Ishikawa (cell line): ENCODE measurements at regions not wholly inside any gene's neighbourhood (a gene's known extent, or its start where the extent isn't known, plus 50 kb on each side); places are given as distances from the start of the nearest gene placed in this dataset.

Experiments
- CEBPB ChIP-seq: IDR thresholded peaks from 2 replicates; pipeline ENCODE4 v1.6.1; 2012
- CREB1 ChIP-seq: IDR thresholded peaks from 2 replicates; pipeline ENCODE4 v1.6.1; 2012; ENCODE audit warnings: low read depth
- EGR1 ChIP-seq: IDR thresholded peaks from 2 replicates; pipeline ENCODE4 v1.6.1; 2012
- EP300 ChIP-seq: IDR thresholded peaks from 2 replicates; pipeline ENCODE4 v1.6.1; 2012; ENCODE audit warnings: borderline replicate concordance
- FOXM1 ChIP-seq: IDR thresholded peaks from 2 replicates; pipeline ENCODE4 v1.6.1; 2012; ENCODE audit warnings: low read depth, borderline replicate concordance
- NFIC ChIP-seq: IDR thresholded peaks from 2 replicates; pipeline ENCODE4 v1.6.1; 2012
- RAD21 ChIP-seq: IDR thresholded peaks from 2 replicates; pipeline ENCODE4 v1.6.1; 2012; ENCODE audit warnings: low read depth
- TAF1 ChIP-seq: IDR thresholded peaks from 2 replicates; pipeline ENCODE4 v1.6.1; 2012; ENCODE audit warnings: low read depth, mild to moderate bottlenecking
- TCF12 ChIP-seq: IDR thresholded peaks from 2 replicates; pipeline ENCODE4 v1.6.1; 2012; ENCODE audit warnings: low read depth
- TEAD4 ChIP-seq: IDR thresholded peaks from 2 replicates; pipeline ENCODE4 v1.6.1; 2012
- YY1 ChIP-seq: IDR thresholded peaks from 2 replicates; pipeline ENCODE4 v1.6.1; 2012; ENCODE audit warnings: low read depth
- ZBTB7A ChIP-seq: IDR thresholded peaks from 2 replicates; pipeline ENCODE4 v1.6.1; 2012; ENCODE audit warnings: low read depth
- TF ChIP-seq, protein P1 (sequence below): IDR thresholded peaks from 2 replicates; pipeline ENCODE4 v1.6.1; 2012
- TF ChIP-seq, protein P2 (sequence below): IDR thresholded peaks from 2 replicates; pipeline ENCODE4 v1.6.1; 2012
- TF ChIP-seq, protein P3 (sequence below): IDR thresholded peaks from 2 replicates; pipeline ENCODE4 v1.6.1; 2012; ENCODE audit warnings: low read depth, mild to moderate bottlenecking

DNA sequence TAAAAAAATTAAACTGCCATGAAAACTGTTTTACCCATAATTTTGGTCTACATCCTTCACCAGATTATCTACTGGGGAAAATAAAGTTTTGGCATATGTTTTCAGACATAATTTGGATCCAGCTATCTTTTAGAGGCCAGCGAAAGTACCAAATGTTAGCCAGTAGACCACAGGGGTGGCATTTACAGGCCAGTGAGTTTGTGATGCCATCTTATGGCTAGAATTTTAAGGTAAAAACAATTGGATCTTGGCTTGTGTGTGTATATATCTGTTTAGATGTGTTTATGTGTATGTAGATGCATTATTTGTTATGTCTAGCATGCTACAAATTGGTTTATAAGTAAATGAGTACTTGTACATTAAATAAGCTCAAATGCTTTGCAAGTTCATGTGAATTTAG lies 322.6 kb downstream of the ASXL3 start:
- no peak for TF ChIP-seq EP300
- no peak for TF ChIP-seq FOXM1
- no peak for TF ChIP-seq TEAD4
- TF ChIP-seq CREB1 = no peak
- no peak for TF ChIP-seq RAD21
- TF ChIP-seq TAF1 = no peak
- no peak for TF ChIP-seq NFIC
- TF ChIP-seq, protein P1, sequence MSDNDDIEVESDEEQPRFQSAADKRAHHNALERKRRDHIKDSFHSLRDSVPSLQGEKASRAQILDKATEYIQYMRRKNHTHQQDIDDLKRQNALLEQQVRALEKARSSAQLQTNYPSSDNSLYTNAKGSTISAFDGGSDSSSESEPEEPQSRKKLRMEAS = no peak
- TF ChIP-seq ZBTB7A = no peak
- TF ChIP-seq, protein P2, sequence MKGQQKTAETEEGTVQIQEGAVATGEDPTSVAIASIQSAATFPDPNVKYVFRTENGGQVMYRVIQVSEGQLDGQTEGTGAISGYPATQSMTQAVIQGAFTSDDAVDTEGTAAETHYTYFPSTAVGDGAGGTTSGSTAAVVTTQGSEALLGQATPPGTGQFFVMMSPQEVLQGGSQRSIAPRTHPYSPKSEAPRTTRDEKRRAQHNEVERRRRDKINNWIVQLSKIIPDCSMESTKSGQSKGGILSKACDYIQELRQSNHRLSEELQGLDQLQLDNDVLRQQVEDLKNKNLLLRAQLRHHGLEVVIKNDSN = no peak
- no peak for TF ChIP-seq EGR1
- no peak for TF ChIP-seq TCF12
- TF ChIP-seq YY1 = no peak
- TF ChIP-seq, protein P3, sequence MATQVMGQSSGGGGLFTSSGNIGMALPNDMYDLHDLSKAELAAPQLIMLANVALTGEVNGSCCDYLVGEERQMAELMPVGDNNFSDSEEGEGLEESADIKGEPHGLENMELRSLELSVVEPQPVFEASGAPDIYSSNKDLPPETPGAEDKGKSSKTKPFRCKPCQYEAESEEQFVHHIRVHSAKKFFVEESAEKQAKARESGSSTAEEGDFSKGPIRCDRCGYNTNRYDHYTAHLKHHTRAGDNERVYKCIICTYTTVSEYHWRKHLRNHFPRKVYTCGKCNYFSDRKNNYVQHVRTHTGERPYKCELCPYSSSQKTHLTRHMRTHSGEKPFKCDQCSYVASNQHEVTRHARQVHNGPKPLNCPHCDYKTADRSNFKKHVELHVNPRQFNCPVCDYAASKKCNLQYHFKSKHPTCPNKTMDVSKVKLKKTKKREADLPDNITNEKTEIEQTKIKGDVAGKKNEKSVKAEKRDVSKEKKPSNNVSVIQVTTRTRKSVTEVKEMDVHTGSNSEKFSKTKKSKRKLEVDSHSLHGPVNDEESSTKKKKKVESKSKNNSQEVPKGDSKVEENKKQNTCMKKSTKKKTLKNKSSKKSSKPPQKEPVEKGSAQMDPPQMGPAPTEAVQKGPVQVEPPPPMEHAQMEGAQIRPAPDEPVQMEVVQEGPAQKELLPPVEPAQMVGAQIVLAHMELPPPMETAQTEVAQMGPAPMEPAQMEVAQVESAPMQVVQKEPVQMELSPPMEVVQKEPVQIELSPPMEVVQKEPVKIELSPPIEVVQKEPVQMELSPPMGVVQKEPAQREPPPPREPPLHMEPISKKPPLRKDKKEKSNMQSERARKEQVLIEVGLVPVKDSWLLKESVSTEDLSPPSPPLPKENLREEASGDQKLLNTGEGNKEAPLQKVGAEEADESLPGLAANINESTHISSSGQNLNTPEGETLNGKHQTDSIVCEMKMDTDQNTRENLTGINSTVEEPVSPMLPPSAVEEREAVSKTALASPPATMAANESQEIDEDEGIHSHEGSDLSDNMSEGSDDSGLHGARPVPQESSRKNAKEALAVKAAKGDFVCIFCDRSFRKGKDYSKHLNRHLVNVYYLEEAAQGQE = no peak
- no peak for TF ChIP-seq CEBPB

DNA sequence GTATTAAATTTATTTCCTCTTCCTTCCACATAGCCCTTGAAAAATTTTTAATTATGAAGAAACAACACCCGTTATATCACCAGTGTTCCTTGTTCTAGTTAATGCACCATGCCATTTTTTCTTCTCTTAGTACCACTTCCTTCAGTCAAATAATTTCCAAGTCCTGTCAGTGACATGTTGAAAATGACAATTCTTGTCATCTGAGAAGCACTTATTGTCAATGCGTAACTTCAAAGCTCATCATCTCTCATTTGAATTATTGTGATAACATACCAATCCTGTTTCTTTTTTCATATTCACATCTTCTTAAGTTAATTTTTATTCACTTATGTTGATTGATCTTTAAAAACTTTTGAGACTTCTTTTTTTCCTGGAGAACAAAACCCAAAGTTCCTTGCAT lies 320.4 kb downstream of the ASXL3 start:
- TF ChIP-seq EGR1 = no peak
- no peak for TF ChIP-seq CREB1
- TF ChIP-seq, protein P2 = no peak
- no peak for TF ChIP-seq EP300
- no peak for TF ChIP-seq RAD21
- no peak for TF ChIP-seq ZBTB7A
- TF ChIP-seq TCF12 = no peak
- TF ChIP-seq FOXM1 = no peak
- TF ChIP-seq TEAD4 = no peak
- no peak for TF ChIP-seq TAF1
- no peak for TF ChIP-seq NFIC

DNA sequence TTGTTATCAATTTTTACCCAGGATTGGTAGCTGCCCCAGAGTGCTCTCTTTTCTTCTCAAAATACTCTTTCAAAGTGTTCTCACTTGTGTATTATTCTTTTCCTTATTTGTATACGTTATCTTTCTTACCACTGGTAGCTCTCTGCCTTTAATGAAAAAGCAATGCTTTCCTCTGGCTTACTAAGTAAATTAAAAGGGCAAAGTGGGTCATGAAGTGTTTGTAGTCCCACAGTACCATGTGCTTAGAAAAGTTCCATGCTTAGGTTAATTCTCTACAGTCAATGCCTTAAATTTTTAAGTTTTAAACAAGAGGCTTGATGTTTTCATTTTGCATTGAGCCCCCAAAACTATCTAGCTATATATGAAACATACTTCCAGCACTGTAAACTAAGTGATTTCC lies 300.2 kb downstream of the ASXL3 start:
- TF ChIP-seq NFIC (no peak), ZBTB7A (no peak), YY1 (no peak), TAF1 (no peak), RAD21 (no peak), TCF12 (no peak), EGR1 (no peak), CEBPB (no peak), FOXM1 (no peak), TEAD4 (no peak)
- TF ChIP-seq, protein P1 = no peak
- TF ChIP-seq, protein P2 = no peak
- TF ChIP-seq, protein P3 = no peak

DNA sequence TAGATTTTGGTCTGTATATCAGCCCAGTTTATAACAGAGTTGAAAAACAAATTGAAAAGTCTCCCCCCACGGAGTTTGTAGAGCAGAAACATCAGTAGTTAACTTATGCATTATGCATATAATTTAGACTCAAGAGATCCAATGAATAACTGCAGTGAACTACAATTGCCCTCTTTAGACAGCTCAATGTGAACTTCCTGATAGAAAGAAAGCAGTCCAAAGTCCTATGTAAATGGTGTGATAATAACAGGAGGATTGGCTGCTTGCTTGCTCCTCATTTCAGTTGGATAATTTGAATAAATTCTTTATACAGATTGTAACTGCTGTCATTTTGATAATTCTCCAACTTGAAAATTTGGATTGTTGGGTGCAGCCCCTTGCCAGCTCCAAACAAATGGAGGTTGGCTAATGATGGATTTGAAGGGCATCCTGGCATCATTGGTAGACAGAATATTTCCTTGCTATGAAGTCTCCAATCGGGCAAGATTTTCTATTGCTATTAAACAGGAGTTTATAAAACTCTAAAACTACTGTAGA lies 297.1 kb downstream of the ASXL3 start:
- TF ChIP-seq NFIC (no peak), ZBTB7A (no peak), YY1 (no peak), CREB1 (no peak), TAF1 (no peak), EGR1 (no peak), CEBPB (no peak), TEAD4 (no peak), TCF12 (no peak), EP300 (no peak), FOXM1 (no peak)
- TF ChIP-seq, protein P3 = no peak
